Parathyroid adenoma (tissue), 2 donors: ENCODE measurements at regions not wholly inside any gene's neighbourhood (a gene's known extent, or its start where the extent isn't known, plus 50 kb on each side); places are given as distances from the start of the nearest gene placed in this dataset.

Experiments
- H2AFZ ChIP-seq: fragments of 300-600 bp; sonication (generic); one replicate; pipeline ENCODE4 v1.7.0; 2017; ENCODE audit warnings: antibody characterized with exemption, mild to moderate bottlenecking
- H3K27ac ChIP-seq: fragments of 300-600 bp; sonication (generic); one replicate; pipeline ENCODE4 v1.7.0; 2017
- H3K27me3 ChIP-seq: fragments of 300-600 bp; sonication (generic); one replicate; pipeline ENCODE4 v1.7.0; 2017; ENCODE audit warnings: low read length; ENCODE audit not compliant: control insufficient read depth, insufficient read depth
- H3K36me3 ChIP-seq: fragments of 300-600 bp; sonication (generic); one replicate; pipeline ENCODE4 v1.7.0; 2017; ENCODE audit warnings: low read length; ENCODE audit not compliant: control insufficient read depth, insufficient read depth
- H3K4me1 ChIP-seq: fragments of 300-600 bp; sonication (generic); one replicate; pipeline ENCODE4 v1.7.0; 2017; ENCODE audit warnings: control low read depth
- H3K4me2 ChIP-seq: fragments of 300-600 bp; sonication (generic); one replicate; pipeline ENCODE4 v1.7.0; 2017; ENCODE audit warnings: low read length
- H3K4me3 ChIP-seq: fragments of 300-600 bp; sonication (generic); one replicate; pipeline ENCODE4 v1.7.0; 2017; ENCODE audit warnings: low read depth, low read length
- H3K79me2 ChIP-seq: fragments of 300-600 bp; sonication (generic); one replicate; pipeline ENCODE4 v1.7.0; 2017; ENCODE audit warnings: control low read depth
- H3K9ac ChIP-seq: fragments of 300-600 bp; sonication (generic); one replicate; pipeline ENCODE4 v1.7.0; 2017; ENCODE audit warnings: mild to moderate bottlenecking
- H3K9me3 ChIP-seq: fragments of 300-600 bp; sonication (generic); one replicate; pipeline ENCODE4 v1.7.0; 2017; ENCODE audit warnings: low read length; ENCODE audit not compliant: control insufficient read depth
- TF ChIP-seq, protein P1 (sequence below): fragments of 300-600 bp; sonication (generic); IDR thresholded peaks from one replicate; pipeline ENCODE4 v1.7.0; 2017; ENCODE audit warnings: antibody characterized with exemption, mild to moderate bottlenecking
- donor health status: primary hyperparathyroidism.

- H3K27me3 ChIP-seq: no peaks in the 10 kb centered on the region
- no peak overlapping the region for H3K4me3 ChIP-seq
- no peak overlapping the region for H3K27ac ChIP-seq
- H2AFZ ChIP-seq: no peak overlapping the region
- no peak overlapping the region for H3K4me2 ChIP-seq
- H3K4me1 ChIP-seq: no peaks in the 10 kb centered on the region
- no peaks in the 10 kb centered on the region for H3K9me3 ChIP-seq
- H3K9ac ChIP-seq: no peak overlapping the region
- H3K36me3 ChIP-seq: no peaks in the 10 kb centered on the region
- H3K79me2 ChIP-seq: no peaks in the 10 kb centered on the region
- TF ChIP-seq, protein P1, sequence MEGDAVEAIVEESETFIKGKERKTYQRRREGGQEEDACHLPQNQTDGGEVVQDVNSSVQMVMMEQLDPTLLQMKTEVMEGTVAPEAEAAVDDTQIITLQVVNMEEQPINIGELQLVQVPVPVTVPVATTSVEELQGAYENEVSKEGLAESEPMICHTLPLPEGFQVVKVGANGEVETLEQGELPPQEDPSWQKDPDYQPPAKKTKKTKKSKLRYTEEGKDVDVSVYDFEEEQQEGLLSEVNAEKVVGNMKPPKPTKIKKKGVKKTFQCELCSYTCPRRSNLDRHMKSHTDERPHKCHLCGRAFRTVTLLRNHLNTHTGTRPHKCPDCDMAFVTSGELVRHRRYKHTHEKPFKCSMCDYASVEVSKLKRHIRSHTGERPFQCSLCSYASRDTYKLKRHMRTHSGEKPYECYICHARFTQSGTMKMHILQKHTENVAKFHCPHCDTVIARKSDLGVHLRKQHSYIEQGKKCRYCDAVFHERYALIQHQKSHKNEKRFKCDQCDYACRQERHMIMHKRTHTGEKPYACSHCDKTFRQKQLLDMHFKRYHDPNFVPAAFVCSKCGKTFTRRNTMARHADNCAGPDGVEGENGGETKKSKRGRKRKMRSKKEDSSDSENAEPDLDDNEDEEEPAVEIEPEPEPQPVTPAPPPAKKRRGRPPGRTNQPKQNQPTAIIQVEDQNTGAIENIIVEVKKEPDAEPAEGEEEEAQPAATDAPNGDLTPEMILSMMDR: no peak
These were observed 145.0 kb upstream of the ZMIZ1 start for GRCh38 chr10:78923647-78924318.

- no peak overlapping the region for H3K27ac ChIP-seq
- H3K4me1 ChIP-seq: no peaks in the 10 kb centered on the region
- H3K27me3 ChIP-seq: no peaks in the 10 kb centered on the region
- no peak overlapping the region for H3K4me3 ChIP-seq
- H3K4me2 ChIP-seq: no peak overlapping the region
- TF ChIP-seq, protein P1: no peak
- H3K79me2 ChIP-seq: no peaks in the 10 kb centered on the region
- no peaks in the 10 kb centered on the region for H3K9me3 ChIP-seq
- no peak overlapping the region for H3K9ac ChIP-seq
- no peaks in the 10 kb centered on the region for H3K36me3 ChIP-seq
- H2AFZ ChIP-seq: no peak overlapping the region
These were observed 144.3 kb upstream of the ZMIZ1 start for GRCh38 chr10:78924319-78925003.

- H3K9me3 ChIP-seq: no peaks in the 10 kb centered on the region
- H3K36me3 ChIP-seq: no peaks in the 10 kb centered on the region
- no peaks in the 10 kb centered on the region for H3K27me3 ChIP-seq
- H3K4me1 ChIP-seq: no peaks in the 10 kb centered on the region
- H2AFZ ChIP-seq: no peak overlapping the region
- no peak overlapping the region for H3K9ac ChIP-seq
- TF ChIP-seq, protein P1: no peak
- no peaks in the 10 kb centered on the region for H3K79me2 ChIP-seq
- H3K4me3 ChIP-seq: no peak overlapping the region
- H3K4me2 ChIP-seq: no peak overlapping the region
- H3K27ac ChIP-seq: no peak overlapping the region
These were observed 143.5 kb upstream of the ZMIZ1 start for GRCh38 chr10:78925275-78925674.

DNA sequence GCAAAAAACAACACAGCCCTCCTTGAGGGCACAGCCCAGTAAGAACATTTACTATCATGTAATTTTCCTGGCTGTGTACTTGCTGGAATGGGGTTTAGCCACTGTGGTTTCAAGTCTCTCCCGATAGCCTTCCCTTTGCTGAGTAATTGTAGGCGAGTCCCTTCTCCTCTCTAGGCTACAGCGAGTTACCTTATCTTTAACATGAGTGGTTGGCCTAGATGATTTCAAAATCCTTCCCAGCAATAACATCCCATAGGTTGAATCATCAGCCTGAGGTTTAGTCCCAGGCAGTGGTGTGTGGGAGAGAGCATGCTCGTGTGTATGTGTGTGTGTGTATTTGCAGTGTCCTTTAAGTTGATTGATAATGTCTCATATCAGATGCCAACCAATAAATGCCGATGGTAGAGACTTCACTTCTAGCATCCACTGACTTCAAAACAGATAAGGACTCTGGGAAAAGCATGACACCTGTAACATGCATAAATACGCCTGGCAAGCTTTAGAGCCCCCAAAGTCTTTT lies 142.9 kb upstream of the ZMIZ1 start:
- H3K4me2 ChIP-seq: no peak overlapping the region
- H2AFZ ChIP-seq: no peak overlapping the region
- H3K9me3 ChIP-seq: no peaks in the 10 kb centered on the region
- no peaks in the 10 kb centered on the region for H3K4me1 ChIP-seq
- H3K79me2 ChIP-seq: no peaks in the 10 kb centered on the region
- H3K4me3 ChIP-seq: no peak overlapping the region
- TF ChIP-seq, protein P1: no peak
- no peak overlapping the region for H3K27ac ChIP-seq
- no peak overlapping the region for H3K9ac ChIP-seq
- H3K27me3 ChIP-seq: no peaks in the 10 kb centered on the region
- no peaks in the 10 kb centered on the region for H3K36me3 ChIP-seq
